Renal pelvis (tissue), 1 donor: ENCODE measurements at regions not wholly inside any gene's neighbourhood (a gene's known extent, or its start where the extent isn't known, plus 50 kb on each side); places are given as distances from the start of the nearest gene placed in this dataset.

Experiments used
- DNase-seq: peaks from one replicate; pipeline ENCODE4 v3.0.0-alpha.2; 2013

DNA sequence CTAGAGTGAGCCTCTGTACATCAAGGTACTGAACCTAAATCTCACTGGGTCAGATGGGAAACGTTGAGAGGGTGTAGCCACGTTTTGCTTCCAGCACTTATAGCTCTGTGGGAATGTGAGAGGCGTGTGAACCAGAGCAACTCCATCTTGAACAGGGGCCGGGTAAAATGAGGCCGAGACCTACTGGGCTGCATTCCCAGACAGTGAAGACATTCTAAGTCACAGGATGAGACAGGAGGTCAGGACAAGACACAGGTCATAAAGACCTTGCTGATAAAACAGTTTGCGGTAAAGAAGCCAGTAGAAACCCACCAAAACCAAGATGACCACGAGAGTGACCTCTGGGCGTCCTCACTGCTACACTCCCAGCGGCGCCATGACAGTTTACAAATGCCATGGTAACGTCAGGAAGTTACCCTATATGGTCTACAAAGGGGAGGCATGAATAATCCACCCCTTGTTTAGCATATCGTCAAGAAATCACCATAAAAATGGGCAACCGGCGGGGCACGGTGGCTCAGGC, 63.4 kb upstream of the NCOR2 start:
- no peak for DNase-seq

DNA sequence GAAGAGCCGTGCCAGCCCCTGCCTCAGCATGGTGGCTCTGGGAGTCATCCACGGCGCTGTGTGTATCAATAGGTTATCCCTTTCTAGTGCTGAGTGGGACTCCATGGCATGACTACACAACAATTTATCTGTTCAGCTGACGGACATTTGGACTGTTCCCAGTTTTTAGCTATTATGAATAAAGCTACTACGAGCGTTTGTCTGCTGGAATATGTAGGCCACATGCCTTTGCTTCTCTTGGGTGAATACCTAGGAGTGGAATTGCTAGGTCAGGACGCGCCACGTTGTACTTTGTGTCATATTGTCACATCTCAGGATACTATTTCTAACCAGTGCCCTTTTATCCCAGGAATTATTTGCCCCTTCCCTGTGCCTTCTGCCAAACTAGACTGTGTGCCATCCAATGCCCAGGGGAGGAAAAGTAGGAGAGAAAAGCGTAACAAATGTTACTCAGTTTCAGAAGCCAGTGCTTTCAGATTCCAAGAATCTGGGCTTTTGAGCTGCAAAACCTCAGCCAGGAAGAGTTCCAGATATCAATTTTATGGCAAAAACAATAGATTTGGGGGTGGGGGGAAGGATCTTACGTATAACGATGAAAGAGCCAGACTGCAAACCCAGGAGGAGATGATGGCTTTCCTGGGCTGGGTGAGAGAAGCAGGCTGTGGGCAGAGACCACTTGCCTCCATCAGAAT, 62.5 kb upstream of the NCOR2 start:
- DNase-seq = no peak

DNA sequence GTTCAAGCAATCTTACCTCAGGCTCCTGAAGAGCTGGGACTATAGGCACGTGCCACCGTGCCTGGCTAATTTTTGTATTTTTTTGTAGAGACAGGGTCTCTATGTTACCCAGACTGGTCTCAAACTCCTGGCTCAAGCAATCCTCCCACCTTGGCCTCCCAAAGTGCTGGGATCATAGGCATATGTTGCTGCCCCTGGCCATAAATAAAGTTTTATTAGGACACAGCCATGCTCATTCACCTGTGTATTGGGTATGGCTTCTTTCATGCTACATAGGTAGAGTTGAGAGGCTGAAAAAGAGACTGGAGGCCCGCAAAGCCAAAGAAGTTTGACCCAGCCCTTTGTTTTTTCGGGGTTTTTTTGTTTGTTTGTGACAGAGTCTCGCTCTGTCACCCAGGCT, 61.7 kb upstream of the NCOR2 start:
- DNase-seq = no peak

DNA sequence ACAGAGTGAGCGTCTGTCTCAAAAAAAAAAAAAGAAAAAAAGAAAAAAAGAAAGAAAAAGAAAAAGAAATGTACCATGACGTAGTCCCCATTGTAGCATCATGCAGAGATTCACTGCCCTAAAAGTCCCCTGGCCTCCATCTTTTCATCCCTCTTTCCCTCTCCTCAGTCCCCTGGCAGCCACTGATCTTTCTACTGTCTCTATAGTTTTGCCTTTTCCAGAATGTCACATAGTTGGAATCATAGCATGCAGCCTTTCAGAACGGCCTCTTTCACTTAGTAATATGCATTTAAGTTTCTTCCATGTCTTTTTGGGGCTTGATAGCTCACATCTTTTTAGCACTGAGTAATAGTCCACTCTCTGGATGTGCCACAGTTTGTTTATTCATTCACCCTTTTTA, 60.5 kb upstream of the NCOR2 start:
- DNase-seq = no peak

DNA sequence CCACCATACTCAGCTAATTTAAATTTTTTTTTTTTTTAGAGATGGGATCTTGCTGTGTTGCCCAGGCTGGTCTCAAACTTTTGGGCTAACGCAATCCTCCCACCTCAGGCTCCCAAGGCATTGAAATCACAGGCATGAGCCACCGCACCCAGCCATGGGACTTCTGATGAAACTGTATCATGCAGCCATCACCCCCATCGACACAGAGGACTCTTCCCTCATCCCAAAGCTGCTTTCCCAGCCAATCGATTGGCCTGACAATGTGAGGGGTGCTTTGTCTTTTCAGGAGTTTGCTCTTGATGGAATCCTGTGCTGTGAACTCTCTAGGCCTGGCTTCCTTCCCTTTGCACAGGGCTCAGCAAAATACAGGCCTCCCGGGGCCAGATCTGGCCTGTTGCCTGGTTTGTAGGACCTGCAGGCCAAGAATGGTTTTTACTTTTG, 59.6 kb upstream of the NCOR2 start:
- no peak for DNase-seq

DNA sequence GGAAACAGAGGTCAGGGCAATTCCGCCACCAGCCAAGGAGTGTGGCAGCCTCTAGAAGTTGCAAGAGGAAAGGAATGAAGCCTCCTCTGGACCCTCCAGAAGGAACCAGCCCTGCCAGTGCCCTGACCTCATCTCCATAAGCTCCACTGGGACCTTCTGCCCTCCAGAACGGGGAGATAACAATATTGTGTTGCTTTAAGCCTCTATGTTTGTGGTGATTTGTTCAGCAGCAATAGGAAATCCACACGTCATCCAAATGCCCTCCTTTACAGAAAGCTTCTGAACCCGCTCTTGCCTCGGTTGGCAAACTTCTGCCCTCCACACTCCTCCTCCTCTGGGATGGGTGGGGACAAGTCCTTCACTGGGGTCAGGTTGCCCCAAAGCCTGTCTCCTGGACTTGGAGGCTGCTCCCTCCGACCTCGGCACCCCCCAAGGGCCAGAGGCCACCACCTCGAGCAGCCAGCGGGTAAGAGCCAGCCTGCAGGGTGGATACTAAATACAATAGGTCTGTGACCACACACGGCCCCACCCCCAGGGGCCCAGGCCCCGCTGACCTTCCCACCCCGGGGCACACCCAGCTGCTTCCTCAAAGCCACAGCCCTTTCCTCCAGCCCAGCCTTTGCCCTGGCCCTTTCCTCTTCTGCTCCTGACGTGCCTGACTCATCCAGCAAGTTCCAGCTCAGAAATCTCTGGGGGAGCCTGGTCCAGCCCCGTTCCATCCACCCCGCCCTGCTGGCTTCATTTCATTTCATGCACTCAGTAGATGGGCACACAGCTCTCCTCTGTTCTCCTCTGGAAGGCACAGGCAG, 58.7 kb upstream of the NCOR2 start:
- no peak for DNase-seq

DNA sequence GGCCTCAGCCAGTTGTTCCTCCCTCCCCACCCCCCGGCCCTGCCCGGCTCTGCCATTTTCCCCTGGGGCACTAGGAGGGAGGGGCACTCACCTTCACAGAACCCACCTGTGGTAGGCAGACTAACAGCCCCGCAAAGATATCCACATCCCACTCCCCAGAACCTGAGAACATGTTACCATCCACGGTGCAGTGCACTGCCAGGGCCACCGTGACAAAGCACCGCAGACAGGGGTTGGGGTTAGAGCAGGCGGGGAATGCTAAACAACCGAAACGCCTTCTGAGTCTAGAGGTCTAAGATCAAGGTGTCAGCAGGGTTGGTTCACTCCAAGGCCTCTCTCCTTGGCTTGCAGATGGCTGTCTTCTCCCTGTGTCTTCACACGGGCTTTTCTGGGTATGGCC, 57.4 kb upstream of the NCOR2 start:
- no peak for DNase-seq

DNA sequence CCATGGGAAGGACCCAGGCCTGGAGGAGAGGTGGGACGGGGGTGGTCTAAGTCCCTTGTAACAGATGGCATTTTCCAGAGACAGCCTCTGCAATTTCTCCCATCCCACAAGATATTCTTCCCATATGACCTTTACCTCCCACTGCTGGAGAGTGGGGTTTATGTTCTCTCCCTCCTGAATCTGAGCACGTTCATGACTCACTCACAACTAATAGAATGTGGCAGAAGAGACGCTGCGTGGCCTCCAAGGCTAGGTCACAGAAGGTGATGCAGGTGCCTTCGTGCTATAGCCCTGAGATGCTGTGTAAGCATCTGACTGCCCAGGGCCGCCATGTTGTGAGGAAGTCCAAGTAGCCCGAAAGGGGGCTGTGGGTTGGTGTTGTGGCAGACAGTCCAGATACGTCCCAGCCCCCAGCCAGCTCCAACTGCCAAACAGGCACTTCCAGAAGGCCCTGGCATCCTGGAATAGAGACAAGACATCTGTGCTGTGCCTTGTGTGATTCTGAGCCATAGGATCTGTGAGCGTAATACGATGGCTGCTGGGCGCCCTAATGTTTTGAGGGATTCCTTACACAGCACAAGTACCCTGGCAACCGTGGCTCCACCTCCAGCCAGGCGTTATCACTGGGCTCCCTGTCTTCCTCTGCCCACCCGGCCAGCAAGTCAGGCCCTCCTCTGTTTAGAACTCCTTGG, 56.1 kb upstream of the NCOR2 start:
- DNase-seq = no peak

DNA sequence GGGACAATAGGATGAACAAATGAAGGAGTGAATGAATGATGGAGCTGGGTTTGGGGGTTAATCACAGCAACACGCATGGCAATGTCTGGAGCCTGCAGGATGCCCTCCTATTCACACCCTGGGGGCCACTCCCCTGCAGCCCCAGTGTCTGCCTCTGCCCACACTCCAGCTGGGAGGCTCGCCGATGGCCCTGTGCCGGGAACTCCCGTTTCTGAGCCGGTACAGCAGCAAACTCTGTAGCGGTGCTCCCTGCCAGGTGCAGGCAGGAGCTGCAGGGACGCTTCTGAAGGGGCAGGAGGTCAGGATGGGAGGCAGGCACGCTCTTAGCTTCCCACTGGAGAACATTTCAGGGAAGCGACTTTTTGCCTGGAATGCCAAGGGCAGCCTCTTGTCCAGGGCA, 55.4 kb upstream of the NCOR2 start:
- no peak for DNase-seq

DNA sequence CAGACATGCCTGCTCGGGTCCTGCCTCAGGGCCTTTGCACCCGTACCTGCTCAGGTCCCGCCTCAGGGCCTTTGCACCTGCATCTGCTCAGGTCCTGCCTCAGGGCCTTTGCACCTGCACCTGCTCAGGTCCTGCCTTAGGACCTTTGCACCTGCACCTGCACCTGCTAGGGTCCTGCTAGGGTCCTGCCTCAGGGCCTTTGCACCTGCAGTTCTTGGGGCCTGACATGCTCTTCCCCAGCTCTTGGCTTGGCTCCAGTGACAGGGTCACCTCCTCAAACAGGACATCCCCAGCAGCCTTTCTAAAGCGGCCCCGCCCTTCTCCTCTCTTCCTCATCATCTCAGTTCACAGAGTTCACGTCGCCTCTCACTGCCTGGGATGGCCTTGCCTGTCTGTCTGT, 54.9 kb upstream of the NCOR2 start:
- no peak for DNase-seq

DNA sequence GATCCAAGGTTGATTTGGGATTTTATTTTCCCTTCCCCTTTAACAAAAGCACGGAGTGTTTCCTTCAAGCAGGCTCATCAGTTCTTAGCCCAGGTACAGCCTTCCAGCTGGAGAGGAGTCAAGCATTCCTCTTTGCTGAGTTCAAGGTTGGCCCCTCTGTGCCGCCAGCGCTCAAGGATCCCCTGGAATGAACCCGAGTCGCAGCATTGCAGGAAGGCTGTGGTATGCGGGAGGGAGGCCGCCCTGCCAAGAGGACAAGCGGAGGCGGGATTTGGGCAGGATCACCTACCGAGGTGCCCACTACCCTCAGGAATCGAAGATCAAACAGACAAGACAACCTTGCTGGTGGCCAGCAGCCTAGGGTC, 53.9 kb upstream of the NCOR2 start:
- DNase-seq = no peak

DNA sequence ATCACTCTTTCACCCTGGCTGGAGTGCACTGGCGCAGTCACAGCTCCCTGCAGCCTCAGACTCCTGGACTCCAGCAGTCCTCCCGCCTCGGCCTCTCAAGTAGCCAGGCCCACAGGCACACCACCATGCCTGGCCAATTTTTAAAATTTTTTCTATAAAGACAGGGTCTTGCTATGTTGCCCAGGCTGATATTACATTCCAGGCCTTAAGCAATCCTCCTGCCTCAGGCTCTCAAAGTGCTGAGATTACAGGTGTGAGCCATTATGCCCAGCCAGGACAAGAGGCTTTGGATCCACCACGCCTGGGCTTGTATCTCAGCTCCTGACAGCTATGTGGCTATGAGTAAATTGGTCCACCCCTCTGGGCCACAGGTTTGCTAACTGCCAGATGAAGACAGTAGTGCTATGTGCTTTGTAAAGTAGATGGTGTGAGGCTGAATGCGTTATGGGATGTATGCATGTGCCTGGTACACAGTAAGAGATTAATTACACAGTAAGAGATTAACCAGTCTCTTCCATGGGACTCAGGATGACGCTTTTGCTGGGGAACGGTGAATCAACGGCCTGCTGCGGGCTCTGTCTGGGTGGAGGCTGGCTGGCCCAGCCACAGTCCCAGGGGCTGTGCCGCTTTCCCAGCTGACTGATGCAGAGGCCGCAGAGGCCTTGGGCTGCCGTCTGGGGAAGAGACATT, 53.3 kb upstream of the NCOR2 start:
- no peak for DNase-seq

DNA sequence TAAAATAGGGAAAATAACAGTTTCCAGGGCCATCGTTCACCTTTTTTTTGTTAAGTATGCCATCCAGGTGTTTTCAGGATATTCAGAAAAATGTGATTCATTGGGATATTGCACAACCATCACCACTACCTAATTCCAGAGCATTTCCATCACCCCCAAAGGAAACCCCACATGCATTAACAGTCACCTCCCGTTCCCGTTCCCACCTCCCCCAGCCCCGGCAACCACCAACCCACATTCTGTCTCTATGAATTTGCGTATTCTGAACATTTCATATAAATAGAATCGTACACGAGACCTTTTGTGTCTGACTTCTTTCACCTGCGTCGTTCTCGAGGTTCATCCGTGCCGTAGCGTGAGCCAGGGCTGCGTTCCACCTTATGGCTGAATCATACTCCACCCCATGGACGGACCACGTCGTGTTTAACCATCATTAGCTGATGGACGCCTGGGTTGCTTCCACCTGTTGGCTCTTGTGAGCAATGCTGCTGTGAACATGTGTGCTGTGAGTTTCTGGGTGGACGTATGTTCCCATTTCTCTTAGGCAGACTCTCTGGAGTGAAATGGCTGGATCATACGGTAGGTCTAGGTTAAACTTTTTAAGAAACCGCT, 51.0 kb upstream of the NCOR2 start:
- DNase-seq = no peak

DNA sequence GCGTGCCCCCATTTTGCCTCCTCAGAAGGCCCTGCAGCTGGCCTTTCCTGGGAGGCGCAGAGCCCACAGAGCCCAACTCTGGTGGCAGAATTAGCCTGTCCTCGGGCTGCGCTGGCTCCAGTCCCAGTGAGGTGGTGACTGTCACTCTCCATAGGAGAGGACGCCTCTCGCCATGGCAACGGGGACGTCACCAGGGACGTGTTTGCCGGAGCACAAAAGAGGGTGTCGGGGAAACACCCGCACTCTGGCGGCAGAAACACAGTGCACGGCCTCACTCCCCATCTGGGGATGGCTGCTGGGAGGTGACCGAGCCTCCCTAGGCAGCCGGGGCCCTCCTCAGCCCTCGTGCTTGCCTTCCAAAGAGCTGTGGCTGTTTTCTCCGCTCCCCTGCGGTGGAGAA, 50.2 kb upstream of the NCOR2 start:
- no peak for DNase-seq
